GM19372 (cell line): ENCODE measurements at regions not wholly inside any gene's neighbourhood (a gene's known extent, or its start where the extent isn't known, plus 50 kb on each side); places are given as distances from the start of the nearest gene placed in this dataset.
"Not testable (repeated sequence)": the region's sequence is repeated elsewhere in the genome, so short reads cannot be mapped to it uniquely, and the experiment has no call there.

Source experiments
- ATAC-seq: cut with Tn5 transposase; IDR thresholded peaks from one replicate; pipeline ENCODE4 v1.9.1; 2021; ENCODE audit warnings: mild to moderate bottlenecking, low read depth, moderate library complexity; ENCODE audit not compliant: unreplicated experiment

DNA sequence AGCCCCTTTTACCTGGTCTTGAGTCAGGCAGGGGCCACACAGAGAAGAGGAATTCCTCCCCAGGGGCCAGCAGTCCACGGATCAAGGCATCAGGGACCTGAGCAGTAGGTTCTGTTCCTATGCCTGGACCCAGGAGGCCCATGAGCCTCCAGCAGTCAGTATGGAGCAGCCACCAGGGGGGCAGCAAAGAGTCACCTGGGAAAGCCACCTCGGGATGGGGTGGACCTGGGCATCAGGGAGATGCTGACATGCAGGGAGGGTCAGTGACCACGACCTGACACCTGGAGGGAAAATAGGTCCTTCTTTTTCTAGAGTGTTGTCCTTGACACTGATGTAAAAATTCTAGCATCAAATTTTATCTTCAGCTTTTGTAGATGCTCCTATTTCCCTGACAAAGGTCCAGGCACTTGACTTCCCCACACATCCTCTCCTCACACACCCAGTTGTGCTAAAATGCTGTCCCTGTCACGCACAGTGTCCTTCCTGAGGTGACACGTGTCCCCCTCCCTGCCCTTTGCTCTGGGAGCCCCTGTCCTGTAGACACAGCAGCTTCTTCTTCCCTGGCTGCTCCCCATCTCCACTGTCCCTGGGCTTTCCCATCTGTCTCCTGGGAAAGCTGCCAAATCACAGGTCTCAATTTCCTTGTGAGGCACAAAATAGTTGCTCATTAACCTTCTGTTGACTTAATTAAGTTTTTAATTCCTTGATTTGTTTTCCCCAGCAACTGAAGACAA lies 70.0 kb upstream of the IGLL5 start:
- no peak for ATAC-seq

DNA sequence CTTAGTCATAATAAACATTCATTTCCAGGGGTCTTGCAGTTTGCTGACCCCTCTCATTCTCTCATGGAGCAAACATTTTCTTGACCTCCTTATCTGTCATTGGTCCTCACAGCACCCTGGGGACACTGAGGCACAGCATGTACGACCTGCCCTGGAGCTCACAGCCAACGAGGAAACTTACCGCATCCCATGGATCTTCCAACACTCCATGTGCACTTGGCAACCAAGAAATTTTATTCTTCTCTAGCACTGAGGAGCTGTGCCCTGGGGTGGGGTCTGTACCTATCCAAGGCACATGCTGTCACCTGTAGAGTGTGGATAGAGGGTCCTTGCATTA lies 69.4 kb upstream of the IGLL5 start:
- no peak for ATAC-seq

DNA sequence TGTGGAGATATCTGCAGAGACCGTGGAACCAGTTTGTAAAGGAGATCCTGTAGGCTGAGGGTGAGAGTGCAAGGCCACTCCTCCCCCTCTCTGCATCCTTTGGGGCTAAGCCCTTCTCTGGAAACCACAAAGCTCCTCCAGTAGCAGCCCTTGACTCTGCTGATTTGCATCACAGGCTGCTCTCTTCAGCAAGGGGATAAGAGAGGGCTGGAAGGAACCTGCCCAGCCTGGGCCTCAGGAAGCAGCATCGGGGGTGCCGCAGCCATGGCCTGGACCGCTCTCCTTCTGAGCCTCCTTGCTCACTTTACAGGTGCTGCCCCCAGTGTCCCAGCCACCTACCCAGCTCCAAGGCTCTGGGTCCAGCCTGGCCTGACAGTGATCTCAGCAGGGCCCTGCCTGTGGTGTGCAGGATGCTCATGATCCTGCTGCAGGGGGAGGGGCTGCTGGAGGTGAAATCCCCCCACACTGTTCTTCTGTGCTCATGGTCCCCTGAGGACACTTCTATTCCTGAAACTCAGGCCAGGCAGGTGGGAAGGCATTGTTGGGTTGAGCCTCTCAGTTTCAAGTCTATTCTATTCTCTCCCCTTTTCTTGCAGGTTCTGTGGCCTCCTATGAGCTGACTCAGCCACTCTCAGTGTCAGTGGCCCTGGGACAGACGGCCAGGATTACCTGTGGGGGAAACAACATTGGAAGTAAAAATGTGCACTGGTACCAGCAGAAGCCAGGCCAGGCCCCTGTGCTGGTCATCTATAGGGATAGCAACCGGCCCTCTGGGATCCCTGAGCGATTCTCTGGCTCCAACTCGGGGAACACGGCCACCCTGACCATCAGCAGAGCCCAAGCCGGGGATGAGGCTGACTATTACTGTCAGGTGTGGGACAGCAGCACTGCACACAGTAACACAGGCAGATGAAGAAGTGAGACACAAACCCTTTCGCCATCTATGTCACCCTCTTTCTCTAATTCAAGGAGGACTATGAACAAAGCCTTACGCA lies 68.5 kb upstream of the IGLL5 start:
- no peak for ATAC-seq

DNA sequence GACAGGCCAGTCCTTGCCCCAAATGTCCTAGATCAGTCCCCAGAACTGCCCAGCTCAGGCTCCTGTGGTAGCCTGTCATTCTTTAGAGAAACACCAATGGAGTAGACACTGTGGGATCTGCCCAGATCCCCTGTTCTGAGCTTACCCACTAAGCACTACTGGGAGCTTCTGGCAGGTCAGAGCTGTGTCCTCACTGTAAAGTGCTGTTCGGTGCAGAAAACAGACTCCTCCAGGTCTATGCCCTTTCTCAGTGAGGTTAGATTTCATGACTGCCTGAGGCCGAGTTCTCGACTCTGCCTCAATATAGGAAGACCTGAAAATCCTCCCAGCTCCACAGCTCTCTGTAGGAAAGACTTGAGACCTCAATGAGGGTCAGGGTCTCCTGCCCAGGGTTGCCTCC lies 67.5 kb upstream of the IGLL5 start:
- no peak for ATAC-seq

- ATAC-seq = no peak
Observed at GRCh38 chr22:22820626-22821025, 67.0 kb upstream of the IGLL5 start.

- no peak for ATAC-seq
Observed at GRCh38 chr22:22821340-22821739, 66.3 kb upstream of the IGLL5 start.

DNA sequence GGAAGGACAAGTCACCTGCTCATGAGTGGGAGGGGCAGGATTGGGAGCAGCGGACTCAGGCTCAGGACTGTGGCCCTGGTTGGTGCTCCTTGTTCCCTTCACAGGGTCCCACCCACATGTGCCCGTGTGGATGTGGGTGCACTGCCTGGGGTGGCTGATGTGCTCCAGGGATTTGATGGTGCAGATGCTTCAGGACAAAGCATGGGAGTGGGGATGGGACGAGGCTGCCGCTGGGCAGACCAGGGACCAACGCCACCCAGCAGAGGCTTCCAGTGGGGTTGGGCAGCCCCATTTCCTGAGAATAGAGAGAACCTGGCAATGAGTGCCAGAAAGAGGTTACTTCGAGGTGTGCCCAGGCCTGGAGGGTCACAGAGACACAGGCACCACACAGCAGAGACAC lies 65.5 kb upstream of the IGLL5 start:
- ATAC-seq = no peak

- ATAC-seq = not testable (repeated sequence)
Observed at GRCh38 chr22:22822553-22822952, 65.1 kb upstream of the IGLL5 start.

DNA sequence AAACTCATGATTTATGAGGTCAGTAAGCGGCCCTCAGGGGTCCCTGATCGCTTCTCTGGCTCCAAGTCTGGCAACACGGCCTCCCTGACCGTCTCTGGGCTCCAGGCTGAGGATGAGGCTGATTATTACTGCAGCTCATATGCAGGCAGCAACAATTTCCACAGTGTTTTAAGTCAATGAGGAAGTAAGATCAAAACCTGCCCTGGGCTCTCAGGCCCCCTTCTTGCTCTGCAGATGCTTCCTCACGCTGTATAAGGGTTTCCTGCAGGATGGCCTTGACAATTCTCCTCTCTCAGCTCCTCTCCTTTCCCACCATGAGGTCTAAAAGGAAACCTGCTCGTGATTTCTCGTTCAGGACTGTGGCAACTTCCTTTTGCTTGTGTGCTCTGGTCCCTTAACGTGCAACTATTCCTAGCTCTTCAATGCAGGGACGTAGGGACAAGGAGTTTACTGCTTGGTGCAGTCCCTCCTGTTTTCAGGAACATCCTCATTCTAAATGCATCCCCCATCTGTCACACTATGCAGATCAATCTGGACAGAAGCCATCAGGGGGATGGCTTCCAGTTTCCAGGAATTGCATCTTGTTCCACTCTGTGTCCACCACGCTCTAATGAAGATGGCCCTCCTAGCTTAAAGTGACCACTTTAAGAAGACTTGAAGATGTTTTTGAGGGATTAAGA lies 64.3 kb upstream of the IGLL5 start:
- no peak for ATAC-seq

DNA sequence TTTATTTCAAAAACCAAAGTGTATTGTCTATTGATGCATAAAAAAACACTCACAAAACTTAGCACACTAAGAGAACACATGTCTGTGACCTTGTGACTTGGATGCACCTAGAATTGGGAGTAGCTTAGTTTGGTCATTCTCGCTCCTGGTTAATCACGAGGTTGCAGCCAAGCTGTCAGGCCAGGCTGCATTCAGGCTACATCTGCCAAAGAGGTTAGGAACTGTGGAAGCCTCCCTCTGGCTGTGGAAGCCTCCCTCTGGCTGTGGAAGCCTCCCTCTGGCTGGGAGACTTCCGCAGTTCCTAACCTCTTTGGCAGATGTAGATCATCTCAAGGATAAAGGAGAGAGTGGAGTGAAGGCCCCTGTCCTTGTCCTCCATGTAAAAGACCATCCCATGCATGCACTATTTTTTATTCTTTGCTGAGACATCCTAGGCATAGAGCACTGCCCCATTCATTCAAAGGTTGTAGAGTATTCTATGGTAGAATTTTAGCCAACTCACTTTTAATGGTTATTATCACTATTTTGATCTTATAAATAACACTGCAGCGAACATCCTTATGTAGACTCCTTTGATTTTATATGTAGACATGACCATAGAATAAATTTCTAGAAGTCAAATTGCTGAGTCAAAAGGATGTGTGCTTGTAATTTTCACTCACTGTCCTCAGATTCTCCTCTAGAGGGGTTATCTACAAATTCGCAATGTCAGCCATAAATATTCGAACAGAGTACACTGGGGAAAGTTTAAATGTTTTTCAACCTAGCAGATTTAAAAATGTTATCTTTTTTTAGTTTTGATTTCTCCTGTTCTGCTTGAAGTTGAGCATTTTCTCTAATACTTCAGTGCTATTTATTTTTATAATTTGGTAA lies 63.0 kb upstream of the IGLL5 start:
- ATAC-seq = no peak

GRCh38 chr22:22825213-22825593 lies 62.4 kb upstream of the IGLL5 start:
- no peak for ATAC-seq

DNA sequence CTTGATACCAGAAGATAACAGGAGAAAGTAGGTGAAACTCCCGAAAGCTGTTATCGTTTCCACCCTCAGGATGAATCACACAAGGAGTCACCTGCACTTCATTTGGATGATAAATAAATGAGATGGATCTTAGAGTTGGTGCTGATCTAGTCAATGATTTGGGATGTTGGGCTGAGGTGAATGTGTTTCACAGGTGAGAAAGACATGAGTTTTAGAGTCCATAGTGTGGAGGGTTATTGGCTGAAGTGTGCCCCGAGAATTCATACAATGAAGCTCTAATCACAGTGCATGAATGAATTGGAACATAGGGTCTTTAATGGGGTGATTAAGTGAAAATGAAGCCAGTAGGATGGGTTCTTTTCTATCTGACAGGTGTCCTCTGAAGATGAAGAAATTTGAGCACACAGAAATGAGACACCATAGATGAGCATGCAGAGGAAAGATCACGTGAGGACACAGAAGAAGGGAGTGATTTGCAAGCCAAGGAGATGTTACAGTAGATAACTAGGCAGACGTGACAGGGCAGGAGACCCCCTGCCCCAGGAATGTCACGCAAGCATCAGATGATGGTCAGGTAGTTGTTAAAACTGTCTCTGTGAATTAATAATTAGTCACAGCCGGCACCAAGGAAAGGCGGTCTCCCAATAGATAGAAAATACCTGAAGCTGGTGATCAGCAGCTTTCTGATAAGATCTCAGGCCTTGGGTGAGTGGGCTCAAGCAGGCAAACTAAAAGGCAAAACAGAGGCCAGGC lies 60.3 kb upstream of the IGLL5 start:
- ATAC-seq = no peak

- no peak for ATAC-seq
Observed at GRCh38 chr22:22830193-22830592, 57.4 kb upstream of the IGLL5 start.

DNA sequence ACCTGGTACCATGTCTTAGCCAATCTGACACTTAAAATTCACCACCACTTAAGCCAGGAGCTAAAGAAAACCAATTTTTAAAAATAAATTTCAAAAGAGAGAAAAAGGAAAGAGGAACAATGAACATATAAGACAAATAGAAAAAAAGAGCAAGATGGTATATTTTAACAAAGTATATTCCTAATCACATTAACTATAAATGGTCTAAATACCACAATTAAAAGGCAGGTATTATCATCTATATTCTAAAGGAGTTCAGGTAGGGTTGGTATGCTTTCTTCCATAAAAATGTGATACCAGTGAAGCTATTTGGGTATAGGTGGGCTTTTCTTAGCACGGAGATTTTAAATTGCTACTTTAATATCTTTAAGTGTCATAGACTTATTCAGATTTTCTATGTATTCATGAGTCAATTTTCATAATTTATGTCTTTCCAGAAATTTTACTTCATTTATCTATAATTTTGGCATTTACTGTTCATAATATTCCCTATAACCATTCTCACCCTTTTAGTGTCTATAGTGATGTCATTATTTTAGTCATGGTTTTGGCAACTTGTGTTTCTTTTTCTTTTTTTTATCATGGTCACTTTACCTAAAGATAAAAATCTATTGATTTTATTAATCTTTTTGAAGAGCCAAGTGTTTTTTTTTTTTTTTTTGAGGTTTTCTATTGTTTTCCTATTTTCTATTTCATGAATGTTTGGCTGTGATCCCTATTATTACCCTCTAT lies 56.5 kb upstream of the IGLL5 start:
- no peak for ATAC-seq

- ATAC-seq = no peak
Observed at GRCh38 chr22:22833059-22833458, 54.6 kb upstream of the IGLL5 start.

DNA sequence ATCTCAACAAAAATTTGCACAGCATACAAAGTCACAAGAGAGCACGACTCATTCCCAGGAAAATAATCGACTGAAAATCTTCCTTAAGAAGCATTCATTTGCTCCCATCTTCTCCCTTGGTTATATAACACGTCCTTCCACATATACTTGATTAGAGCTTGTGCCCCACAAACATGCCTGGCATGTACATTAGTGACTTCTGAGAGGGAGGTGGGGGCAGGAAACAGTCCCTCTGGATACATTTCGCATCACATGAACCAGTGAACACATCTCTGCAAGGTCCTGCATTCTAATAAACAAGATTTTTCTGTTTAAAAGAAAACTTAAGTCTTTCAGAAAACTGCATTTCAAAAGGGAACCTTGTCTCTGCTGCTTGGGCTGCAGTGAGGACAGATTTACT lies 54.1 kb upstream of the IGLL5 start:
- ATAC-seq = no peak

DNA sequence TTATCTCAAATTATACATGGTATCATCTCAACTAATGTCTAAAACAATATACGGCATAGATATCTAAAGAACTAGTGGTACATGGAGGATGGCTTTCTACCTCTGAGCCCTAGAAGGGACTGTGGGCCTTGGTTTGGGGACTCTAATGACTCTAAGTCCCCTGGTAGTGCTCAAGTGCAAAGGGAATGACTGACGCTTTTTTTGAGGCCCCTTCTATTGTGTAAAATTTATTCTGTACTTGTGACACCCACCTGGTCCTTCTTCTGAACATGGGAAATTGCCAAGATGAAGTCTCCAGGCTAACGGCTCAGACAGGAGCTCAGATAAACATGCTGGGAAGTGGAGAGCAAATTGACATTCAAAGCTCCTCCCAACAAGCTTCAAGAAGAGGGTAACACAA lies 53.4 kb upstream of the IGLL5 start:
- no peak for ATAC-seq

GRCh38 chr22:22834783-22835182 lies 52.8 kb upstream of the IGLL5 start:
- no peak for ATAC-seq

DNA sequence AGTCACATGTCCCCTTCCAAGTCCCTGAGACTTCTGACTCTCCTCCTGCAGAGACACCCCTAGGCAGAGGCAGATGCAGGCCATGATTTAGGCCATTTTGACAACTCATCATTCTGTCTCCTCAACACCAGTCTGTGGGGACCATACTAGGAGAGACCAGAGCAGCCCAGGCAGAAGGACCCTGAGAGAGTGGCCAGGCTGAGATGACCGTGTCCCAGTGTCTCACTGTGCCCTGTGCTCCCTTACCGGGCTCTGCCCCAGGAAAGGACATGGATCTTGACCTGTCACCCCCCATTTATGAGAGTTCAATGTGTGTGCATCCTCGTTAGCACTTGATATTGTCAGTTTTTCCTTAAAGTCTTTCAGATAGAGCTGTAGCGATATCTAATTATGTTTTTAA lies 52.4 kb upstream of the IGLL5 start:
- ATAC-seq = no peak
